CD4-positive, alpha-beta T cell (primary cell): ENCODE measurements at regions not wholly inside any gene's neighbourhood (a gene's known extent, or its start where the extent isn't known, plus 50 kb on each side); places are given as distances from the start of the nearest gene placed in this dataset.

Experiments used
- ATAC-seq: fragments of 200-7000 bp; cut with Tn5 transposase; one replicate; pipeline ENCODE4 v1.10.0; 2022; ENCODE audit warnings: mild to moderate bottlenecking; ENCODE audit not compliant: poor library complexity
- CTCF ChIA-PET: fragments of 350-600 bp; sonication (Branson Sonifier 250); formaldehyde crosslinking; loops from one replicate; lab custom pipeline; 2021; ENCODE audit warnings: antibody characterized with exemption, inconsistent platforms; lab: Charles Lee
- POLR2A ChIA-PET: fragments of 350-600 bp; sonication (Branson Sonifier 250); formaldehyde crosslinking; loops from one replicate; lab custom pipeline; 2021; ENCODE audit warnings: antibody characterized with exemption, inconsistent platforms; lab: Charles Lee
- DNase-seq, 14 experiments: peaks; one replicate each; pipeline ENCODE4 v3.0.0-alpha.2; 2013 to 2020; ENCODE audit warnings: mixed read lengths in 2 of 14
- H3K27ac ChIP-seq, 2 donors: one replicate each; pipeline versions ENCODE4 v1.5.1 to v1.7.0; 2013; ENCODE audit warnings: low read length in 2 of 2, low read depth in 1 of 2, mild to moderate bottlenecking in 1 of 2
- H3K27me3 ChIP-seq, 2 experiments: 1 replicate in 1 of 2; 2 replicates in 1 of 2; pipeline versions ENCODE4 v1.6.1 to v1.7.0; 2013; ENCODE audit warnings: low read length in 2 of 2, control low read depth in 1 of 2, mild to moderate bottlenecking in 1 of 2, moderate library complexity in 1 of 2; ENCODE audit not compliant: insufficient read depth in 2 of 2, control insufficient read depth in 1 of 2
- H3K36me3 ChIP-seq: one replicate; pipeline ENCODE4 v1.6.1; 2013; ENCODE audit warnings: low read length, control low read depth; ENCODE audit not compliant: insufficient read depth
- H3K4me1 ChIP-seq: one replicate; pipeline ENCODE4 v1.6.1; 2013; ENCODE audit warnings: low read length, control low read depth; ENCODE audit not compliant: insufficient read depth
- H3K4me3 ChIP-seq: one replicate; pipeline ENCODE4 v1.5.1; 2013; ENCODE audit warnings: mild to moderate bottlenecking, low read length, moderate library complexity
- H3K9me3 ChIP-seq, 2 experiments: 1 replicate in 1 of 2; 2 replicates in 1 of 2; pipeline versions ENCODE4 v1.6.1 to v1.7.0; 2013; ENCODE audit warnings: low read length in 2 of 2, mild to moderate bottlenecking in 2 of 2, control low read depth in 1 of 2, moderate library complexity in 1 of 2; ENCODE audit not compliant: control insufficient read depth in 1 of 2, insufficient read depth in 1 of 2
- H3K27ac Mint-ChIP-seq: one replicate; pipeline ENCODE4 v1.8.0; 2020; ENCODE audit warnings: mixed read lengths
- H3K27me3 Mint-ChIP-seq: one replicate; pipeline ENCODE4 v1.8.0; 2021; ENCODE audit warnings: mixed read lengths
- H3K36me3 Mint-ChIP-seq: one replicate; pipeline ENCODE4 v1.8.0; 2021; ENCODE audit warnings: low read depth, mixed read lengths
- H3K4me1 Mint-ChIP-seq: one replicate; pipeline ENCODE4 v1.8.0; 2021; ENCODE audit warnings: low read depth, mixed read lengths
- H3K4me3 Mint-ChIP-seq: one replicate; pipeline ENCODE4 v1.8.0; 2020; ENCODE audit warnings: mild to moderate bottlenecking, mixed read lengths
- H3K9me3 Mint-ChIP-seq: one replicate; pipeline ENCODE4 v1.8.0; 2020; ENCODE audit warnings: mixed read lengths
- CTCF ChIP-seq: fragments of 200-600 bp; IDR thresholded peaks from one replicate; pipeline ENCODE4 v1.8.0; 2022; ENCODE audit warnings: antibody characterized with exemption, mild to moderate bottlenecking
- intact Hi-C, 2 experiments: fragments of 100-400 bp; cut with DNase I in 1 of 2; cut with micrococcal nuclease in 1 of 2; formaldehyde crosslinking; loops; one replicate each; pipeline versions ENCODE4 v1.15.1 to v1.9.0; 2023 to 2025; cut with DNase I, micrococcal nuclease

GRCh38 chr1:221381910-221382623 is 359.8 kb downstream of the DUSP10 start:
- DNase-seq: no peak
- CTCF ChIA-PET: no interaction called here
- H3K27ac Mint-ChIP-seq: no peak overlapping the region

DNA sequence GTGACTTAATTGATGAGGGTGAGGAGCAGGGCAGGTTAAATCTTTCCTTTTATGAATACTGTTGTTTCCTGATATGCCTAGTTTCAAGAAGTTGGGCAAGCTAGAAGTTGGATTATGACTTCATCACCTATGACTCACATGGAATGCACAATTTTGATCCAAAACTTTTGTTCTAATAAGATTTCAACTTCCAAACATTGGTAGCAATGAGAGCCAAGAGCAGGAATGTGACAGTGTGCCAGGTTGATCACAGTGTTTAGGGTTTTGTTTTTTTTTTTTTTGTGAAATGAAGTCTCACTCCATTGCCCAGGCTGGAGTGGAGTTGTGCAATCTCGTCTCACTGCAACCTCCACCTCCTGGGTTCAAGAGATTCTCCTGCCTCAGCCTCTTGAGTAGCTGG is 349.4 kb downstream of the DUSP10 start:
- Histone ChIP-seq H3K4me1 (no peaks in the 10 kb centered on the region), H3K4me3 (no peak overlapping the region), H3K27ac (no peak overlapping the region), H3K36me3 (no peaks in the 10 kb centered on the region), H3K9me3 (peaks cover 0 to 3% of the 10 kb centered on the region in 2 experiments), H3K27me3 (no peaks in the 10 kb centered on the region)
- no peaks in the 10 kb centered on the region for H3K9me3 Mint-ChIP-seq
- ATAC-seq: no peak
- ChIA-PET POLR2A (no interaction called here), CTCF (no interaction called here)
- peaks cover 53% of the 10 kb centered on the region for H3K27me3 Mint-ChIP-seq
- no peak overlapping the region for H3K4me3 Mint-ChIP-seq
- no peak overlapping the region for H3K27ac Mint-ChIP-seq
- intact Hi-C loops: no loop called here
- H3K36me3 Mint-ChIP-seq: no peaks in the 10 kb centered on the region
- no peak for TF ChIP-seq CTCF
- no peak for DNase-seq
- no peaks in the 10 kb centered on the region for H3K4me1 Mint-ChIP-seq

More at GRCh38 chr1:221381910-221382623, 359.8 kb downstream of the DUSP10 start:
- H3K4me3 Mint-ChIP-seq: no peak overlapping the region
- H3K27me3 ChIP-seq: no peaks in the 10 kb centered on the region
- H3K27ac ChIP-seq: no peak overlapping the region
- no peak for ATAC-seq
- H3K36me3 Mint-ChIP-seq: no peaks in the 10 kb centered on the region
- intact Hi-C loops: no loop called here
- no peaks in the 10 kb centered on the region for H3K4me1 Mint-ChIP-seq
- H3K9me3 Mint-ChIP-seq: no peaks in the 10 kb centered on the region
- H3K4me3 ChIP-seq: no peak overlapping the region
- H3K9me3 ChIP-seq: no peaks in the 10 kb centered on the region
- H3K36me3 ChIP-seq: no peaks in the 10 kb centered on the region
- TF ChIP-seq CTCF: no peak
- no peaks in the 10 kb centered on the region for H3K4me1 ChIP-seq
- H3K27me3 Mint-ChIP-seq: no peaks in the 10 kb centered on the region
- POLR2A ChIA-PET: no interaction called here

- no peak for ATAC-seq
- intact Hi-C loops: no loop called here
- ChIA-PET POLR2A (no interaction called here), CTCF (no interaction called here)
- Histone ChIP-seq H3K9me3 (peaks cover 0 to 5% of the 10 kb centered on the region in 2 experiments), H3K27ac (no peak overlapping the region), H3K4me1 (no peaks in the 10 kb centered on the region), H3K4me3 (no peak overlapping the region), H3K27me3 (no peaks in the 10 kb centered on the region), H3K36me3 (no peaks in the 10 kb centered on the region)
- DNase-seq: no peak
- no peak for TF ChIP-seq CTCF
- H3K36me3 Mint-ChIP-seq: no peaks in the 10 kb centered on the region
- no peak overlapping the region for H3K27ac Mint-ChIP-seq
- peaks cover 52% of the 10 kb centered on the region for H3K27me3 Mint-ChIP-seq
- H3K4me1 Mint-ChIP-seq: no peaks in the 10 kb centered on the region
- H3K9me3 Mint-ChIP-seq: peaks cover 3% of the 10 kb centered on the region
- H3K4me3 Mint-ChIP-seq: no peak overlapping the region
Measured at GRCh38 chr1:221394011-221394544, 347.8 kb downstream of the DUSP10 start.
